Thymus (tissue), 11 donors: ENCODE measurements at regions not wholly inside any gene's neighbourhood (a gene's known extent, or its start where the extent isn't known, plus 50 kb on each side); places are given as distances from the start of the nearest gene placed in this dataset.

Experiments used
- DNase-seq, 9 donors: peaks; one replicate each; pipeline ENCODE4 v3.0.0-alpha.2; 2013; ENCODE audit warnings: low spot score in 9 of 9, low read depth in 6 of 9, missing footprints in 1 of 9
- H3K27ac ChIP-seq, 2 donors: one replicate each; pipeline ENCODE4 v1.5.1; 2013; ENCODE audit warnings: control low read depth in 1 of 2, low read depth in 1 of 2, low read length in 1 of 2, mild to moderate bottlenecking in 1 of 2, moderate library complexity in 1 of 2
- H3K27me3 ChIP-seq, 2 donors: one replicate each; pipeline ENCODE4 v1.5.1; 2013; ENCODE audit warnings: low read length in 1 of 2; ENCODE audit not compliant: control insufficient read depth in 2 of 2, insufficient read depth in 1 of 2
- H3K36me3 ChIP-seq, 2 donors: one replicate each; pipeline ENCODE4 v1.5.1; 2013; ENCODE audit warnings: low read length in 1 of 2, mild to moderate bottlenecking in 1 of 2, moderate library complexity in 1 of 2; ENCODE audit not compliant: control insufficient read depth in 2 of 2, insufficient read depth in 2 of 2
- H3K4me1 ChIP-seq, 2 donors: one replicate each; pipeline ENCODE4 v1.5.1; 2013; ENCODE audit warnings: low read length in 2 of 2; ENCODE audit not compliant: control insufficient read depth in 2 of 2, insufficient read depth in 2 of 2
- H3K4me3 ChIP-seq, 2 donors: one replicate each; pipeline ENCODE4 v1.5.1; 2013; ENCODE audit warnings: low read length in 2 of 2, control low read depth in 1 of 2, mild to moderate bottlenecking in 1 of 2
- H3K9me3 ChIP-seq, 2 donors: one replicate each; pipeline ENCODE4 v1.5.1; 2013; ENCODE audit warnings: low read length in 1 of 2, mild to moderate bottlenecking in 1 of 2; ENCODE audit not compliant: control insufficient read depth in 2 of 2, insufficient read depth in 1 of 2
- WGBS: extraction: QIAGEN DNeasy Blood & Tissue Kit; methylation state at CpG from one replicate; pipeline ENCODE4 v1.1.7; 2013; 5-methylcytosine and 5-hydroxymethylcytosine counted together
- donor health status: healthy.

GRCh38 chr3:95168526-95168925 is 1105.7 kb downstream of the NSUN3 start:
- Histone ChIP-seq H3K4me1 (no peaks in the 10 kb centered on the region), H3K27me3 (no peaks in the 10 kb centered on the region), H3K4me3 (no peak overlapping the region), H3K27ac (no peak overlapping the region), H3K9me3 (no peaks in the 10 kb centered on the region), H3K36me3 (no peaks in the 10 kb centered on the region)
- DNase-seq = no peak
- WGBS = 96% methylated on average over 7 of the region's 7 CpGs

GRCh38 chr3:95172164-95172943 is 1109.5 kb downstream of the NSUN3 start:
- no peak for DNase-seq
- H3K4me1 ChIP-seq = no peaks in the 10 kb centered on the region
- H3K27ac ChIP-seq = no peak overlapping the region
- 95% methylated on average over 3 of the region's 3 CpGs for WGBS
- no peaks in the 10 kb centered on the region for H3K27me3 ChIP-seq
- no peaks in the 10 kb centered on the region for H3K9me3 ChIP-seq
- H3K36me3 ChIP-seq = no peaks in the 10 kb centered on the region
- no peak overlapping the region for H3K4me3 ChIP-seq

- H3K4me1 ChIP-seq = no peaks in the 10 kb centered on the region
- WGBS = 89% methylated on average over 2 of the region's 2 CpGs
- no peaks in the 10 kb centered on the region for H3K27me3 ChIP-seq
- H3K9me3 ChIP-seq = no peaks in the 10 kb centered on the region
- no peak overlapping the region for H3K27ac ChIP-seq
- no peak overlapping the region for H3K4me3 ChIP-seq
- DNase-seq = no peak
- no peaks in the 10 kb centered on the region for H3K36me3 ChIP-seq
Measured at GRCh38 chr3:95177096-95177495, 1114.2 kb downstream of the NSUN3 start.

- Histone ChIP-seq H3K4me1 (no peaks in the 10 kb centered on the region), H3K4me3 (no peak overlapping the region), H3K27me3 (no peaks in the 10 kb centered on the region), H3K9me3 (peaks cover 0 to 7% of the 10 kb centered on the region in 2 donors), H3K36me3 (no peaks in the 10 kb centered on the region), H3K27ac (no peak overlapping the region)
- no peak for DNase-seq
- 96% methylated on average over 6 of the region's 6 CpGs for WGBS
Measured at GRCh38 chr3:95184038-95184437, 1121.2 kb downstream of the NSUN3 start.

- H3K4me3 ChIP-seq = no peak overlapping the region
- H3K27me3 ChIP-seq = no peaks in the 10 kb centered on the region
- no peak overlapping the region for H3K27ac ChIP-seq
- H3K36me3 ChIP-seq = no peaks in the 10 kb centered on the region
- no peak for DNase-seq
- WGBS = 95% methylated on average over 1 of the region's 1 CpG
- H3K4me1 ChIP-seq = no peaks in the 10 kb centered on the region
- peaks cover 0 to 1% of the 10 kb centered on the region in 2 donors for H3K9me3 ChIP-seq
Measured at GRCh38 chr3:95189348-95189747, 1126.5 kb downstream of the NSUN3 start.

- Histone ChIP-seq H3K27me3 (no peaks in the 10 kb centered on the region), H3K36me3 (no peaks in the 10 kb centered on the region), H3K4me1 (no peaks in the 10 kb centered on the region), H3K27ac (no peak overlapping the region), H3K9me3 (no peaks in the 10 kb centered on the region), H3K4me3 (no peak overlapping the region)
- no peak for DNase-seq
- WGBS = 82% methylated on average over 4 of the region's 4 CpGs
Measured at GRCh38 chr3:95197661-95198060, 1134.8 kb downstream of the NSUN3 start.

GRCh38 chr3:95200384-95200783 is 1137.5 kb downstream of the NSUN3 start:
- no peaks in the 10 kb centered on the region for H3K36me3 ChIP-seq
- WGBS = 94% methylated on average over 1 of the region's 1 CpG
- no peaks in the 10 kb centered on the region for H3K4me1 ChIP-seq
- H3K4me3 ChIP-seq = no peak overlapping the region
- H3K27ac ChIP-seq = no peak overlapping the region
- no peaks in the 10 kb centered on the region for H3K27me3 ChIP-seq
- no peak for DNase-seq
- peaks cover 1 to 11% of the 10 kb centered on the region in 2 donors for H3K9me3 ChIP-seq

GRCh38 chr3:95210878-95211277 is 1148.0 kb downstream of the NSUN3 start:
- H3K4me1 ChIP-seq = no peaks in the 10 kb centered on the region
- H3K27me3 ChIP-seq = no peaks in the 10 kb centered on the region
- H3K9me3 ChIP-seq = no peaks in the 10 kb centered on the region
- no peak overlapping the region for H3K4me3 ChIP-seq
- H3K27ac ChIP-seq = no peak overlapping the region
- no peaks in the 10 kb centered on the region for H3K36me3 ChIP-seq
- WGBS = 71% methylated on average over 1 of the region's 1 CpG
- DNase-seq = no peak

- H3K9me3 ChIP-seq = no peaks in the 10 kb centered on the region
- H3K27ac ChIP-seq = no peak overlapping the region
- no peaks in the 10 kb centered on the region for H3K36me3 ChIP-seq
- H3K4me1 ChIP-seq = no peaks in the 10 kb centered on the region
- H3K27me3 ChIP-seq = no peaks in the 10 kb centered on the region
- no peak for DNase-seq
- no peak overlapping the region for H3K4me3 ChIP-seq
- WGBS = 86% methylated on average over 2 of the region's 2 CpGs
Measured at GRCh38 chr3:95212117-95212516, 1149.3 kb downstream of the NSUN3 start.
